NCI-H1930 (cell line): ENCODE measurements at regions not wholly inside any gene's neighbourhood (a gene's known extent, or its start where the extent isn't known, plus 50 kb on each side); places are given as distances from the start of the nearest gene placed in this dataset.
A peak's percentile ranks its signal among the peaks of the same experiment; 100 is the strongest.

Experiments
- DNase-seq, 2 experiments: peaks; one replicate each; lab custom pipeline; 2025; lab: John Stamatoyannopoulos, UW

DNA sequence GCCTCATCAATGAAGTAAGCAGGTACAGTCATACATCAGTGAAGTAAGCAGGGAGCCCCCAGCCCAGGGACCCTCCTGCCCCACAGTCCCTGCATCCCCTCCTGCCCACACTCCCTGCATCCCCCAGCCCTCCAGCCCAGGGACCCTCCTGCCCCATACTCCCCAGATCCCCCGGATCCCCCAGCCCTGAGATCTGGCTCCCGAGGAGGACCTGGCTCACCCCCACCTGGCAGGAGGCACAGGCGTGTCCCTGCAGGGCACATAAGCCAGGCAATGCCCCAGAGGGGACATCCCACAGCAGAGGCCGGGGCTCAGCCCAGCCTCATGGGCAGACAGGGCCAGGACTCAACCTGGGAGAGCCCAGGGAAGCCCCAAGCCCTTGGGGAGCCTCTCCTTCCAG is 53.6 kb upstream of the TPM4 start:
- no peak for DNase-seq

DNA sequence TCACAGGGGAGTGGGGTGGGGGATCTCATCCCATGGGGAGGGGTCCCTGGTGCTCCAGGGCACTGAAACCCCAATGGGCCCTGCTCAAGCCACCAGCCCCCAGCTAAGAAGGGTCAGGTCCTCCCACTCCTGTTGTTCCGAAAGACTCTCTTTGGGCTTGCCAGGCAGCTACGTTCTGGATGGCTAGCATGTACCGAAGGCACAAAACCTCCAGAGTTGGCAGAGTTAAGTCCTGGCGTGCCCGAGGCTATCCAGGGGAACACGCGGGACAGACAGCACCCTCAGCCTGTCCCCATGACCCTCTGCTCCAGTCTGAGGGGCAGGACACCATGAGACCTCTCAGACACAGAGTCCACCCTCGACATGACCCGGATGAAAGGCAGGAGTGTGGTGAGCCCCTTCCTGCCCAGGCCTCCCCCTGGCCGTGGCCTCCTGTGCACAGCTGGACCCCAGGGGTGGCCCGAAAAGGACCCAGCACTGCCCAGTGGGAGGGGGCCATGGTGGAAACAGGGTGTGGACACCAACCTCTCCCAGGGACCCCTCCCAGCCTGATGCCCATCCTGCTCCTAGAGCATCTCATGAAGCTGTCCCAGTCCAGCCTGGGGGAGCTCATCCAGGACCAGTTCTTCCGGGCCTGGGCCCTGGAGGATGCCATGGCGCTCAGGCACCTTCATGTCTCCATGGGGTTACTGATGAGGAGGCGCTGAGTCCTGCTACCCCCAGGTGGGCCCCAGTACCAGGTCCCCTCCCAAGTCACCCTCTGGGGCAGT is 53.0 kb upstream of the TPM4 start:
- DNase-seq = no peak

DNA sequence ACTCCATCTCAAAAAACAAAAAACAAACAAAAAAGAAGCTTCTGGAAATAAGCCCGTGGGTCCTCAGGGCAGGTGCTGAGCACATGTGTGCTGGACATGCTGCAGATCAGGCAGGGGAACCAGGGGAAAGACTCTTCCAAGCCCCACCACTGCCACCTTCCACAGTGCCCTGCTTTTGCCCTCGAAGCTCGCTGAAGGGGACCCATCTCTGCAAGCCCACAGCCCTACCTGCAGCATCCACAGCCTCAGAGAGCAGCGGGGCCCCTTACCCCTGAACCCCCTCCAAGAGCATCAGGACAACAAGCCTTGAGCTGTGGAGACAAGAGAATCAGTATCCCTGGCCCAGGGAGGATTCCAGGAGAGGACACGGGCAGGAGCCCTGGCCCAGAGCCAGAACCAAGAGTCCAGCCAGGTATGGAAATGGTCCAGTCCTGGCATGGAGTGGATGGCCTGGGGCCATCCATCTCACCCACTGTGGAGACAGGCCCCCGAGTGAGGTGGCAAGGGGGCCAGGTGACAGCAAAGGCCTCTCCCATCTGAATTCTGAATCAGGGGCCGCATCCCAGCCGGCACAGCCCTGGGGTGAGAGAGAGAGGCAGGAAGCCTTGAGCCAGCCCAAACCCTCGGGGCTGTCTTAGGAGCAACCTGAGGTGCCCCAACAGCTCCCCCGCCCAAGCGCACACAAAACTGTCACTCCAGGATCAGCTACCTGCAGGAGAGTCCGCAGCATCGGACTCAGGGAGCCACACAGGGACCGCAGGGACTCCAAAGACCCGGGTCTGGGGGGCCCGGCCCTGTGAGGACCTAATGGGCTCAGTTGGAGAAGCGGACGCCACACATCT is 51.8 kb upstream of the TPM4 start:
- no peak for DNase-seq

DNA sequence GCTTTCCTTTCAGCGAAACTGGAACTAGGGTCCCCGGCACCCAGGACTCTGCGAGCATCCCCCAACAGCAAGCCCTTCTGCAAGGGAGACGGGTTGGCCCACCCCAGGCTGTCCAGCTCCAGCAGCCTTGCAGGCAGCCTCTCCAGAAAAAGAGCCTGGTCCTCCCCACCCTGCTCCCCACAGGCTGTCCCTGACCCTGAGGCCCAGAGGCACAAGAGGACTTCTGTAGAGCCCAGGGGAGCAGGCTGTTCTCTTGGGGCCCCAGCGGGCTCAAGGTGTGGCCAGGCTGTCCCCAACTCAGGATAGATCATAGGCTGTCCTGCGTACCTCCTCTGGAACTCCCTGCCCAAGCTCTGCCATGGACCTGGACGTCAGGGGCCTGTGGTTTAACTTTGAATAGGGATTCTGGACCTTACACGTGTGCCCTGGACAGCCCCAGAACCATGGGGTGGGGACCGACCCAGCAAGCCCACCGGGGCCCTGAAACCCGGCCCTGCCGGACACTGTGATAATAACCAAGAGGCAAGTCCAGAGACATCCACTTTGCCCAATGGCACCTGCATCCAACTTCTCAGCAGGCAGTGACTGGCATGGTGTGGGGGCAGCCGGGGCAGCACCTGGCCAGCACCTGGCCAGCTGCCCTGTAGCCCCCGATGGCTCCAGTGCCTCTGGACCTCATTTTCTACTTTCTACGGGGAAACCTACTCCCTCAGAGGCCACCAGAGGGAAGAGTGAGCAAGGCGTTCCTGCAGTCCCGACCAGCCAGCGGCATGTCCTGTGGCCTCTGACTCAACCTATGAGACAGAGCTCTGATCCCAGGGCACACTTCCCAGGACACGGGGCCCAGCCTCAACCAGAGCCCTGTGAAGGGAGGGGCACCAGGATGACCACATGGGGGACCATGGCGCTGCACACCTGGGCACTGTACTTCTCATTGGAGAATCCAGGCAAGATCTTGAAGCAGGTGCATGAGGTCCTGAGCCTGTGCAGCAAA is 50.9 kb upstream of the TPM4 start:
- peak in 1 of 2 experiments; percentile 3 for DNase-seq

DNA sequence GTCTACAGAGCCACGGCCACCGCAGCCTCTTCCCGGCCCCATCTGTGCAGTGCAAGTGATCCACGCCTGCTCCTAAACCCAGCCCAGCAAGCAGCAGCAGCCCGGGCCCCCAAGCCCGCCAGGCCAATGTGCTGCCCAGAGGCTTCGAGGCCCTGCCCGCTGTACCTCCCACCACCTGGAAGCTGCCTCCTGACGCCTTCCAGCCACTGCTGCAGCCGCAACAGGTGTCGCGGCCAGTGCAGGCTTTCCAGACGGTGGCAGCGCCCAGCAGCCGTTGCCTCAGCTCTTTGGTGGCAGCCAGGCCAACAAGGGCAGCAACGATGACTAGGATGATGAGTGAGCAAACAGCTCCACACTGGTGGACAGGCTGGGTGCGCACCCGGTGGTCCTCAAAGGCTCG is 50.2 kb upstream of the TPM4 start:
- no peak for DNase-seq
